Activated B cell treated with CpG ODN at 0.5 μM for 24 hours (primary cell): ENCODE measurements at regions not wholly inside any gene's neighbourhood (a gene's known extent, or its start where the extent isn't known, plus 50 kb on each side); places are given as distances from the start of the nearest gene placed in this dataset.

Experiments
- ATAC-seq: fragments of 200-7000 bp; cut with Tn5 transposase; one replicate; pipeline ENCODE4 v1.10.0; 2021; ENCODE audit warnings: low read depth, mild to moderate bottlenecking, moderate library complexity
- CTCF ChIA-PET: fragments of 350-600 bp; sonication (Branson Sonifier 250); formaldehyde crosslinking; loops from one replicate; lab custom pipeline; 2021; ENCODE audit warnings: antibody characterized with exemption; lab: Charles Lee
- POLR2A ChIA-PET: fragments of 350-600 bp; sonication (Branson Sonifier 250); formaldehyde crosslinking; loops from one replicate; lab custom pipeline; 2021; ENCODE audit warnings: antibody characterized with exemption; lab: Charles Lee
- DNase-seq: peaks from one replicate; pipeline ENCODE4 v3.0.0; 2022
- H3K27ac Mint-ChIP-seq: one replicate; pipeline ENCODE4 v1.8.0; 2020; ENCODE audit warnings: mixed read lengths
- H3K27me3 Mint-ChIP-seq: one replicate; pipeline ENCODE4 v1.8.0; 2021; ENCODE audit warnings: mixed read lengths
- H3K36me3 Mint-ChIP-seq: one replicate; pipeline ENCODE4 v1.8.0; 2021; ENCODE audit warnings: low read depth, mixed read lengths
- H3K4me1 Mint-ChIP-seq: one replicate; pipeline ENCODE4 v1.8.0; 2021; ENCODE audit warnings: mixed read lengths
- H3K4me3 Mint-ChIP-seq: one replicate; pipeline ENCODE4 v1.8.0; 2020; ENCODE audit warnings: mild to moderate bottlenecking, mixed read lengths
- H3K9me3 Mint-ChIP-seq: one replicate; pipeline ENCODE4 v1.8.0; 2020; ENCODE audit warnings: mixed read lengths
- intact Hi-C: fragments of 100-400 bp; cut with micrococcal nuclease; formaldehyde crosslinking; loops from one replicate; pipeline ENCODE4 v1.15.1; 2024
- TF ChIP-seq, protein P1 (sequence below): fragments of 200-600 bp; IDR thresholded peaks from one replicate; pipeline ENCODE4 v1.8.0; 2022; ENCODE audit warnings: antibody characterized with exemption, mild to moderate bottlenecking

DNA sequence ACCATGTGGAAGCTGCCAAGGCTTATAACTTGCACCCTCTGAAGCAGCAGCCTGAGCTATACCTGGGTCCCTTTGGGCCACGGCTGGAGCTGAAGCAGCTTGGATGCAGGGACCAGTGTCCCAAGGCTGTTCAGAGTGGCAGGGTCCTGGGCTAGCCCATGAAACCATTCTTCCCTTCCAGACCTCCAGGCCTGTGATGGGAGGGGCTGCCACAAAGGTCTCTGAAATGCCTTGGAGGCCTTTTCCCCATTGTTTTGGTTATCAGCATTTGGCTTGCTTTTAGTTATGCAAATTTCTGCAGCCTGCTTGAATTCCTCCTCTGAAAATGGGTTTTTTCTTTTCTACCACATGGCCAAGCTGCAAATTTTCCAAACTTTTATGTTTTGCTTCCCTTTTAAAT, 433.7 kb upstream of the ACO1 start:
- TF ChIP-seq, protein P1, sequence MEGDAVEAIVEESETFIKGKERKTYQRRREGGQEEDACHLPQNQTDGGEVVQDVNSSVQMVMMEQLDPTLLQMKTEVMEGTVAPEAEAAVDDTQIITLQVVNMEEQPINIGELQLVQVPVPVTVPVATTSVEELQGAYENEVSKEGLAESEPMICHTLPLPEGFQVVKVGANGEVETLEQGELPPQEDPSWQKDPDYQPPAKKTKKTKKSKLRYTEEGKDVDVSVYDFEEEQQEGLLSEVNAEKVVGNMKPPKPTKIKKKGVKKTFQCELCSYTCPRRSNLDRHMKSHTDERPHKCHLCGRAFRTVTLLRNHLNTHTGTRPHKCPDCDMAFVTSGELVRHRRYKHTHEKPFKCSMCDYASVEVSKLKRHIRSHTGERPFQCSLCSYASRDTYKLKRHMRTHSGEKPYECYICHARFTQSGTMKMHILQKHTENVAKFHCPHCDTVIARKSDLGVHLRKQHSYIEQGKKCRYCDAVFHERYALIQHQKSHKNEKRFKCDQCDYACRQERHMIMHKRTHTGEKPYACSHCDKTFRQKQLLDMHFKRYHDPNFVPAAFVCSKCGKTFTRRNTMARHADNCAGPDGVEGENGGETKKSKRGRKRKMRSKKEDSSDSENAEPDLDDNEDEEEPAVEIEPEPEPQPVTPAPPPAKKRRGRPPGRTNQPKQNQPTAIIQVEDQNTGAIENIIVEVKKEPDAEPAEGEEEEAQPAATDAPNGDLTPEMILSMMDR: no peak
- H3K9me3 Mint-ChIP-seq: peaks cover 2% of the 10 kb centered on the region
- ChIA-PET POLR2A (no interaction called here), CTCF (no interaction called here)
- no peak overlapping the region for H3K27ac Mint-ChIP-seq
- H3K4me1 Mint-ChIP-seq: no peaks in the 10 kb centered on the region
- no peak for DNase-seq
- intact Hi-C loops: no loop called here
- no peak overlapping the region for H3K4me3 Mint-ChIP-seq
- no peak for ATAC-seq
- H3K27me3 Mint-ChIP-seq: no peaks in the 10 kb centered on the region
- H3K36me3 Mint-ChIP-seq: no peaks in the 10 kb centered on the region

DNA sequence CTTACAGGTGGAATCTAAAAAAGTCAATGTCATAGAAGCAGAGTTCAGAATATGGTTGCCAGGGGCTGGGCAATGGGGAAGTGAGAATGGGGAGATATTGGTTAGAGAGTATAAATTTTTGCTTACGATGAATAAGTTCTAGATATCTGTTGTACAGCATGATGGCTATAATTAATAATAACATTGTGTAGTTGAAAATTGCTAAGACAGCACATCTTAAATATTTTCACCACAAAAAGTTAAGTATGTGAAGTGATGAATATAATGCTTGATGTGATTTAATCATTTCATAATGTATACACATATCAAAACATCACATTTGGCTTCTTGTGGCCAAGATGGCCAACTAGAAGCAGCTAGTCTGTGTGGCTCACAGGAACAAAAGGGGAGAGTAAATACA, 425.9 kb upstream of the ACO1 start:
- ATAC-seq (no peak), DNase-seq (no peak)
- Mint-ChIP-seq H3K27ac (no peak overlapping the region), H3K27me3 (no peaks in the 10 kb centered on the region), H3K4me3 (no peak overlapping the region), H3K9me3 (peaks cover 41% of the 10 kb centered on the region), H3K36me3 (no peaks in the 10 kb centered on the region), H3K4me1 (no peaks in the 10 kb centered on the region)
- CTCF ChIA-PET: no interaction called here
- POLR2A ChIA-PET: no interaction called here
- intact Hi-C loops: no loop called here
- TF ChIP-seq, protein P1: no peak

DNA sequence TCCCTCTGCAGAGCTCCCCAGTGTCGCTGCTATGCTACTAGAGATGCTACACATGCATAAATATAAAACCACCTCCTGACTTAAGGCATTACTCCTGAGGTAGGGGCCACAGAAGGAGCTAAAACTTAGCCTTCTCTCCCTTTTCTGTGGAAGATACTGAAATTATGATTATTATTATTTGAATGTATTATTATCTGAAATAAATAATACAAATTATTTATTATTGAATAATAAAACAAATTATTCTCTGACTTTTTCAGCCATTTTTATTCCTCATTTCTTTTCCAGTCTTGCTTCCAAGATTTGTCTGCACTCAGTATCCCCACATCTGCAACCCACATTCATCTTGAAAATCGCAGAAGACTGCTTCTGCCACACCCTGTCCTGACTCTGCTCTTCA, 414.9 kb upstream of the ACO1 start:
- ChIA-PET POLR2A (no interaction called here), CTCF (no interaction called here)
- Mint-ChIP-seq H3K27ac (no peak overlapping the region), H3K27me3 (no peaks in the 10 kb centered on the region), H3K9me3 (no peaks in the 10 kb centered on the region), H3K36me3 (no peaks in the 10 kb centered on the region), H3K4me1 (no peaks in the 10 kb centered on the region), H3K4me3 (no peak overlapping the region)
- TF ChIP-seq, protein P1: no peak
- no peak for DNase-seq
- intact Hi-C loops: no loop called here
- no peak for ATAC-seq

DNA sequence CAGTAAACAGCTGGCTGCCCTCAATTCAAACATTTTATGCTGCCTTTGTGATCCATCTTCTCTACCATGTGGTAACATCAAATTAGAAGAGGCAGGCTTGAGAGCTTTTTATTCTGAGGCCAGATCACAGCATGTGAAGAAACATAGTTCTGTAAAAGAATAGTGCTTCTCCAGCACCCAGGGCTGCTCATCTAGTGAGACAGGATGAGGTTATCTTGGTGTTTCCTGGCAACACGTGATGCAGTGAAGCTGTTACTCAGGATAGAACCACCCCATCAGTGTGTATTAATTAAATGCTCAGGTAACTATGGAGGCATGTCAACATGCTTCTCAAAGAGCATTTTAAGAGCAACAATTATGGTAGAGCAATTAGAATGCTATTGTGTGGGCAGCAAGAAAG, 400.5 kb upstream of the ACO1 start:
- H3K4me1 Mint-ChIP-seq: no peaks in the 10 kb centered on the region

DNA sequence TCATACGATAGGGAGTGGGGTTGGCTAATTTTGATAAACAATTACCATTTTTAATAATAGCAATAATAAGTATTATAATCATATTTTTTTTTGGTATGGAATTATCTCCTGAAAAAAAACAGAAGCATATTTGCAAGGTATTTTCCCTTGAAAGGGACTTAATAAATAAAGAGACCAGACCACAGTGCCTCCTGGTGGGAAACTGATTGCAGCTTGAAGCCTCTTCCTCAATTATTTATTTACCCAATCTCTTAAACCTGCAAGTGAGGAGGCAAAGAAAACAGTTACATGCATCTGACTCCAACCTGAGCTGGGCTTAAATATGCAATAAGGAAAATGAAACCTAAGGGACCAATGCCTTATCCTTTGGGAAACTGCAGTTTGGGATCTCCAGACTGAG, 388.1 kb upstream of the ACO1 start:
- Mint-ChIP-seq H3K4me1 (no peaks in the 10 kb centered on the region), H3K27me3 (no peaks in the 10 kb centered on the region), H3K27ac (no peak overlapping the region), H3K36me3 (no peaks in the 10 kb centered on the region), H3K9me3 (peaks cover 11% of the 10 kb centered on the region), H3K4me3 (no peak overlapping the region)
- TF ChIP-seq, protein P1: no peak
- DNase-seq (no peak), ATAC-seq (no peak)
- ChIA-PET CTCF (no interaction called here), POLR2A (no interaction called here)
- intact Hi-C loops: no loop called here

More for the DNA sequence above, 400.5 kb upstream of the ACO1 start:
- ATAC-seq (no peak), DNase-seq (no peak)
- intact Hi-C loops: no loop called here
- Mint-ChIP-seq H3K9me3 (peaks cover 15% of the 10 kb centered on the region), H3K36me3 (no peaks in the 10 kb centered on the region), H3K27ac (no peak overlapping the region), H3K27me3 (no peaks in the 10 kb centered on the region), H3K4me3 (no peak overlapping the region)
- ChIA-PET POLR2A (no interaction called here), CTCF (no interaction called here)
- TF ChIP-seq, protein P1: no peak
